ENCODE measurements at regions not wholly inside any gene's neighbourhood (a gene's known extent, or its start where the extent isn't known, plus 50 kb on each side); places are given as distances from the start of the nearest gene placed in this dataset.

DNA sequence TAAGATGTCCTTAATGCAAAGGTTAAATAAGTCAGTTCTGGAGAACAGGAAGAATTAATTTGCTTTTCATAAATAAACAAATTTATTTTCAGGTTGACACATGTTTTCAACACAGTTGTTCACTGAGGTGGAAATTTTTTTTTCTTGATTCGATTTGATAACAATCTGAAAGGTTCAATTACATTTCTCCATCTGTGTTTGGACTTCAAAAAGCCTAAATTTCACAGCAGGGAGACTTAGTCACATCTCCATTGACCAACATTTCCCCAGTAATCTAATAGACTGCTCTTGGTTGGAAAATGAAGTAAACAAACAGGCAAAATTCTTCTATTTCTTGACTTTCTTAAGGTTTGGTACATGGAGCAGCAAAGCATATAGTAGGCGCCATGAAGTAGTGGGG lies 134.9 kb upstream of the CPNE8 start:
- no peak overlapping the region for H3K27ac ChIP-seq
- no peaks in the 10 kb centered on the region for H3K27me3 ChIP-seq
- intact Hi-C loops (cut with DNase I; ENCODE audit: low total_unique reads), result loop anchor here (10.0 kb wide), 1 partner anchor 275 kb away; no protein-coding TSS in a partner anchor
- H3K4me1 ChIP-seq, result no peaks in the 10 kb centered on the region
- no peaks in the 10 kb centered on the region for H3K9me3 ChIP-seq
- TF ChIP-seq, protein P1, sequence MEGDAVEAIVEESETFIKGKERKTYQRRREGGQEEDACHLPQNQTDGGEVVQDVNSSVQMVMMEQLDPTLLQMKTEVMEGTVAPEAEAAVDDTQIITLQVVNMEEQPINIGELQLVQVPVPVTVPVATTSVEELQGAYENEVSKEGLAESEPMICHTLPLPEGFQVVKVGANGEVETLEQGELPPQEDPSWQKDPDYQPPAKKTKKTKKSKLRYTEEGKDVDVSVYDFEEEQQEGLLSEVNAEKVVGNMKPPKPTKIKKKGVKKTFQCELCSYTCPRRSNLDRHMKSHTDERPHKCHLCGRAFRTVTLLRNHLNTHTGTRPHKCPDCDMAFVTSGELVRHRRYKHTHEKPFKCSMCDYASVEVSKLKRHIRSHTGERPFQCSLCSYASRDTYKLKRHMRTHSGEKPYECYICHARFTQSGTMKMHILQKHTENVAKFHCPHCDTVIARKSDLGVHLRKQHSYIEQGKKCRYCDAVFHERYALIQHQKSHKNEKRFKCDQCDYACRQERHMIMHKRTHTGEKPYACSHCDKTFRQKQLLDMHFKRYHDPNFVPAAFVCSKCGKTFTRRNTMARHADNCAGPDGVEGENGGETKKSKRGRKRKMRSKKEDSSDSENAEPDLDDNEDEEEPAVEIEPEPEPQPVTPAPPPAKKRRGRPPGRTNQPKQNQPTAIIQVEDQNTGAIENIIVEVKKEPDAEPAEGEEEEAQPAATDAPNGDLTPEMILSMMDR (IDR thresholded peaks at IDR 0.05), result no peak
- TF ChIP-seq POLR2A (IDR thresholded peaks at IDR 0.05) (no peak), POLR2AphosphoS5 (IDR thresholded peaks at IDR 0.05) (no peak)
- DNase-seq (ENCODE audit: low spot score in 2 of 2), result no peak
- no peaks in the 10 kb centered on the region for H3K36me3 ChIP-seq
- no peak overlapping the region for H3K4me3 ChIP-seq

DNA sequence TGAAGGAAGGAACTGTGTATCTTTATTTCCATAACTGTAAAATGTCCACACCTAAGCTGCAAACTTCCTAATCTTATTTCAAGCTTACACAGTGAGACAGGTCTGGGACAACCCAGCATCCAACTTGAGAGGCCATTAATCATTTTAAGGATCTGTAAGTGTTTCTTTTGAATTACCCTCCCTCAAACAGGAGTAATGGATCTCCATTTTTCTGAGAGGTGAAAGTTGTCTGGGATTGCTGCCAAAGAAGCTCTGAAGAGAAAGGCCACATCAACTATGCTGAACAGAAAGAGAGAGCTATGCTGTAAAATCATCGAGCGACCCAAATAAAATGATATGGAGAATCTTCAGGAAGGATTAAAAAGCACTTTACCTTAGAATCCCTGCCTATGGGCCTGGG lies 131.7 kb upstream of the CPNE8 start:
- Histone ChIP-seq H3K27ac (no peak overlapping the region), H3K36me3 (no peaks in the 10 kb centered on the region), H3K4me1 (no peaks in the 10 kb centered on the region), H3K9me3 (no peaks in the 10 kb centered on the region), H3K4me3 (no peak overlapping the region), H3K27me3 (no peaks in the 10 kb centered on the region)
- intact Hi-C loops (cut with DNase I; ENCODE audit: low total_unique reads), result no loop called here
- TF ChIP-seq, protein P1 (IDR thresholded peaks at IDR 0.05), result no peak
- no peak for DNase-seq (ENCODE audit: low spot score in 2 of 2)

DNA sequence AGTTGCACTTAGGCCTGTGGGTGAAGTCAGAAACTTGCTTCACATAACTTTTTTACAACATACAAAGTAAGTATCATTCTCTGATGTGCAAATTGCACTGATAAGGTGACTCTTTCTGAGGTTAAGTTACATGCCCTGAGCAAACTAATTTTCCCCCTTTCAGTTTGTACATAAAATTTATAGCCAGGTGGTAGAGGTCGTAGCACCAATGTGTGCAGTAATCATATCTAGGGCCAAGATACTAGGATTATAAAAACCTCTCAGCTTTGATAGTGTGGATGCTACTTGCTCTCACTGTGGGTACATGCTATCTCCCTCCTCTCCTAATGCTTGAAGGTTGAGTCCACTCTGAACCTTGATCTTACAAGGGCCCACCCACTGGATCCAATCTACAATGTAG lies 130.7 kb upstream of the CPNE8 start:
- Histone ChIP-seq H3K27ac (no peak overlapping the region), H3K9me3 (no peaks in the 10 kb centered on the region), H3K27me3 (no peaks in the 10 kb centered on the region), H3K36me3 (no peaks in the 10 kb centered on the region), H3K4me3 (no peak overlapping the region), H3K4me1 (no peaks in the 10 kb centered on the region)
- TF ChIP-seq POLR2A (IDR thresholded peaks at IDR 0.05), result no peak
- TF ChIP-seq, protein P1 (IDR thresholded peaks at IDR 0.05), result no peak
- TF ChIP-seq POLR2AphosphoS5 (IDR thresholded peaks at IDR 0.05), result no peak
- DNase-seq (ENCODE audit: low spot score in 2 of 2), result no peak
- intact Hi-C loops (cut with DNase I; ENCODE audit: low total_unique reads), result no loop called here

DNA sequence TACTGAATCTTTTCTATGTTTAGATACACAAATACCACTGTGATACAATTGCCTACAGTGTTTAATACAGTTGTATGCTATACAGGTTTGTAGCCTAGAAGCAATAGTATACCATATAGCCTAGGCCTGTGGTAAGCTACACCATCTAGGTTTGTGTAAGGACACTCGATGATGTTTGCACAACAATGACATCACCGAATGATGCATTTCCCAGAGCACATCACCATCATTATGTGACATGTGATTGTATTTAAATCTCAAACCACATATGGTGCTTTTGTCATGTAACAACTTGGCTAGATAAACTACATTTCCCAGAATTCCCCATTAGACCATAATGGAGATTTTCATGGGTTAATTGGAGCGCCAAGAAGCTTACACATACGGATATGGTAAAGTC lies 128.4 kb upstream of the CPNE8 start:
- Histone ChIP-seq H3K27ac (no peak overlapping the region), H3K36me3 (no peaks in the 10 kb centered on the region), H3K27me3 (no peaks in the 10 kb centered on the region), H3K4me1 (no peaks in the 10 kb centered on the region), H3K4me3 (no peak overlapping the region), H3K9me3 (no peaks in the 10 kb centered on the region)
- intact Hi-C loops (cut with DNase I; ENCODE audit: low total_unique reads), result no loop called here
- TF ChIP-seq POLR2AphosphoS5 (IDR thresholded peaks at IDR 0.05) (no peak), POLR2A (IDR thresholded peaks at IDR 0.05) (no peak)
- TF ChIP-seq, protein P1 (IDR thresholded peaks at IDR 0.05), result no peak
- no peak for DNase-seq (ENCODE audit: low spot score in 2 of 2)

DNA sequence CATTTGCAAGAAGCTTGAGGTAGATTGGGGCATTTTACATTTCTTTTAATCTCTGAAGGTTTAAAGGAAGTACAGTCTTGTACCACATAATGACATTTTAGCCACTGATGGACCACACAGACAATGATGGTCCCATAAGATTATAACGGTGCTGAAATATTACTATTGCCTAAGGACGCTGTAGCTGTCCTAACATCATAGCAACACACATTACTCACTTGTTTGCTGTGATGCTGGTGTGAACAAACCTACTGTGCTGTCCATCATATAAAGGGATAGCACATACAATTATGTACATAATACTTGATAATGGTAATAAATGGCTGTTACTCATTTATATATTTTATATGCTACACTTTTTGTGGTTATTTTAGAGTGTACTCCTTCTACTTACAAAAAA lies 127.1 kb upstream of the CPNE8 start:
- TF ChIP-seq POLR2A (IDR thresholded peaks at IDR 0.05) (no peak), POLR2AphosphoS5 (IDR thresholded peaks at IDR 0.05) (no peak)
- TF ChIP-seq, protein P1 (IDR thresholded peaks at IDR 0.05), result no peak
- H3K27ac ChIP-seq, result no peak overlapping the region
- H3K4me3 ChIP-seq, result no peak overlapping the region
- no peaks in the 10 kb centered on the region for H3K36me3 ChIP-seq
- H3K27me3 ChIP-seq, result no peaks in the 10 kb centered on the region
- H3K9me3 ChIP-seq, result no peaks in the 10 kb centered on the region
- H3K4me1 ChIP-seq, result no peaks in the 10 kb centered on the region
- no peak for DNase-seq (ENCODE audit: low spot score in 2 of 2)
- intact Hi-C loops (cut with DNase I; ENCODE audit: low total_unique reads), result no loop called here

All from breast epithelium (tissue), 4 donors.